HG02610 (cell line): ENCODE measurements at regions not wholly inside any gene's neighbourhood (a gene's known extent, or its start where the extent isn't known, plus 50 kb on each side); places are given as distances from the start of the nearest gene placed in this dataset.
"Not testable (repeated sequence)": the region's sequence is repeated elsewhere in the genome, so short reads cannot be mapped to it uniquely, and the experiment has no call there.

Source experiments
- ATAC-seq: cut with Tn5 transposase; IDR thresholded peaks from one replicate; pipeline ENCODE4 v1.9.1; 2021; ENCODE audit warnings: mild to moderate bottlenecking, moderate library complexity; ENCODE audit not compliant: unreplicated experiment

GRCh38 chr18:39340418-39340817 is 1774.8 kb upstream of the CELF4 start:
- ATAC-seq: no peak

DNA sequence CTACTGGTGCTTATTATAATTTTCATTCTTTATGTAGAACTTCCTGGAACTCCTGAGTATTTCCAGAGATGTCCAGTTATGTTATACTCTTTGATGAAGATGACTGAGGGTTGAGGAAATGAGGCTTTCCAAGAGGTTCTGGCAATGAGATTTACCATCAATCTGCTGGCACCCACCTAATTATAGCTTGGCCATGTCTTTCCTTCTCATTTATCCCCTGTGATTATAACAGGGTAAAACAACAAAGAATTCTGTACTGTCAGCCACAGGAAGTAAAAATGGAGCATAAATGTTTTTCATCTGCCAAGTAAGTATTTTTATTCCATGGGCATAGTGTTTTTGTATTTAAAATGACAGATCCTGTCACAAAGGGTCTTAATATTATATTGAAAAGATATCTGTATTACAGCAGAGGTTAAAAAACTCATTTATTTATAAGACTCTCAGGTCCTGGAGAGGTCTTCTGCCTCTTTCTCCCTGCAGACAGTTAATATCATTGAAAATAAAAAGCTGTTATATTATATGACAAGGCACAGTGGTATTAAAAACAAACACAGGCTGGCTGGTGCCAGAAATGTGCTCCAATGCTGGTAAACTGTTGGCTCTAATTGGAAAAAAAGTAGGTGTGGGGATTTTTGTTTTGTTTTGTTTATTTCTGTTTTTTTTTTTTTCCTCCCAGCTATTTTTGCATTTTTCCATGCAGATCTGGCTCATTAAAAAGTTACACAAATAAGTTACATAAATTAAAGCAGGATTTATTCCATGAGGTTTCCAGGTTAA is 1764.1 kb upstream of the CELF4 start:
- no peak for ATAC-seq

- no peak for ATAC-seq
Observed at GRCh38 chr18:39326772-39327171, 1761.2 kb upstream of the CELF4 start.

GRCh38 chr18:39325973-39326372 is 1760.4 kb upstream of the CELF4 start:
- no peak for ATAC-seq

GRCh38 chr18:39319141-39319540 is 1753.5 kb upstream of the CELF4 start:
- no peak for ATAC-seq

- no peak for ATAC-seq
Observed at GRCh38 chr18:39318462-39318861, 1752.9 kb upstream of the CELF4 start.

DNA sequence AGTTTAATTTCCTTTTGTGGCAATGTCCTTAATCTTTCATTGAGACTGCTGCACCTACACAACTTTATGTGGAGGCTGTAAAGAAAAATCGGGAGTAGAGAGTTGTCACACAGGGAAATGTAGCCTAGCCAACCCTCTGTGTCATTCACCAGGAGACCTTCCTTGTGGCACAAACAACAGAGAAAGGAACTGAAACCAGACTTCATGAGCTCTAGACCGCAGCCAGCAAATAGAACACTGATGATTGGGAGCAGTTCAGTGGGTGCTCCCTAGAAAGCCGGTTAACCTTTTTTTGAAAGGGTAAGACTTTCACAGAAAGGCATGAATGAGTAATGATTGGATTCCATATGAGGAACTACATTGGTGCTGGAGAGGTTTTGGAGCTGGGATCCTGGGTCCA is 1752.4 kb upstream of the CELF4 start:
- no peak for ATAC-seq

DNA sequence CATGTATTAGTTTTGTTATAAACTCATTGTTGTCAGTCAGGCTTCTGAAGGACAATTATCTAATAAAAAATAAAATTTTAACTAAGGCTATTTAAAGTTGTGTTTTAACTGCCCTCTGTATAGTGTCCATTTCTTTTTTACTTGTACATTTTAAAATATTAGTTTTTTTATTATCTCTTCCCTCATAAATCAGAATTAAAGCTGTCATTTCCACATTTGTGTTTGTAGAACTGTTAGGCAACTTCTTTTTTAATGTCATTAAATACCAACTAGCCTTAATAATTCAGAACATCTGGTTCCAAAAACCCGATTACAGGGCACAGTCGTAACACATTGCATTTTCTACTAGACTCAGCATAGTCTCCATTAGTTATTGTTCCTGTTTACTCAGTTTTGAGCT is 1749.0 kb upstream of the CELF4 start:
- ATAC-seq: no peak

GRCh38 chr18:39313992-39314391 is 1748.4 kb upstream of the CELF4 start:
- no peak for ATAC-seq

DNA sequence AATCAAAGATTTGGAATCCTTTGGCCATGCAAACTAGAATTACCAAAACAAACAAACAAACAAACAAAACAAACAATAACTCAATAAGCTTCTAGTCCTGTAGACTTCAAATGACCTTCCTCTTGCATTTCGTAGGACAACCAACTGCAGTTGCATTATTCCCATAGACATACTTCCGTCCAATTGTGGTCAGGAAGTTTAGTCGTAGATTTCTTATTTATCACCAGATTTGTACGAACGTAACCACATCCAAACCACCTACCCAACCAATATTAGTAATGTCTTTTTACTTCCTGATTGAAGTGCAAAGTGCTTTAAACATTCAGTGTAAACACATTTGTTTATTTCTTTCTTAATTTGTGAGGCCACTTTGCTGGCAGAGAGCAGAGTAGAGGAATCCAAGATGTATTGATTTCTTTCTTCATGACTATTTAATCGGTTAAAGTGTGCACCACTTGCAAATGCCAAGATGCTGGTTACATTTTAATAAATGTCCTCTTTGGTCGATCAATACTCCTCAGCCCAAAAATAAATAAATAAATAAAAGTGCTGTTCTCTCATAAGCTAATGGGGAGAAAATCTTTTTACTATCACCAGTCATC is 1745.6 kb upstream of the CELF4 start:
- no peak for ATAC-seq

DNA sequence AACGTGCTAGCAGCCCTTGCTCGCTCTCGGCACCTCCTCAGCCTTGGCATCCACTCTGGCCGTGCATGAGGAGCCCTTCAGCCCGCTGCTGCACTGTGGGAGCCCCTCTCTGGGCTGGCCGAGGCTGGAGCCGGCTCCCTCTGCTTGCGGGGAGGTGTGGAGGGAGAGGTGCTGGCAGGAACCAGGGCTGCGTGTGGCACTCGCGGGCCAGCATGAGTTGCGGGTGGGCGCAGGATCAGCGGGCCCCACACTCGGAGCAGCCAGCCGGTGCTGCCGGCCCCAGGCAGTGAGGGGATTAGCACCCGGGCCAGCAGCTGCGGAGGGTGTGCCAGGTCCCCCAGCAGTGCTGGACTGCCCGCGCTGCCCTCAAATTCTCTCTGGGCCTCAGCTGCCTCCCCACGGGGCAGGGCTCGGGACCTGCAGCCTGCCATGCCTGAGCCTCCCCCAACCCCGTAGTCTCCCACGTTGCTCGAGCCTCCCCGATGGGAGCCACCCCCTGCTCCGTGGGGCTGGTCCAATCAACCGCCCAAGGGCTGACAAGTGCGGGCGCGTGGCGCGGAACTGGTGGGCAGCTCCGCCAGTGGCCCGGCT is 1743.4 kb upstream of the CELF4 start:
- ATAC-seq: not testable (repeated sequence)

DNA sequence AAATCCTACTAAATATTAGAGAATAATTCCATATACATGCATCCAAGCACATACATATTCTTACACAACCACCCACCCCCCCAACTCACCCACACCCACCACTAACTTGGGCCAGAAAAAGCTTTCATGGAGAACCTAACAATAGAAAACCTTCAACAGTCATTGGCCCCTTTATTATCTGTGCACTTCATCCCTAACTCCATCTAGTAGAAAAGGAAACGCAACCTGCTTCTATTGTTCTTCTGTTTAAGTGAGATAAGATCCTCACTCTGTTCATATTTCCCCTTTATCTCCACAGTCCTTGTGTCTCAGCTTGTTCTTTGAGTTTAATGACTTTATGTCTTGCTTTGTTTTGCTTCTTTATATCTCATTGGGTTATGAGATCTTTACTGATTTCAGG is 1740.2 kb upstream of the CELF4 start:
- no peak for ATAC-seq

GRCh38 chr18:39302481-39302880 is 1736.9 kb upstream of the CELF4 start:
- ATAC-seq: no peak

DNA sequence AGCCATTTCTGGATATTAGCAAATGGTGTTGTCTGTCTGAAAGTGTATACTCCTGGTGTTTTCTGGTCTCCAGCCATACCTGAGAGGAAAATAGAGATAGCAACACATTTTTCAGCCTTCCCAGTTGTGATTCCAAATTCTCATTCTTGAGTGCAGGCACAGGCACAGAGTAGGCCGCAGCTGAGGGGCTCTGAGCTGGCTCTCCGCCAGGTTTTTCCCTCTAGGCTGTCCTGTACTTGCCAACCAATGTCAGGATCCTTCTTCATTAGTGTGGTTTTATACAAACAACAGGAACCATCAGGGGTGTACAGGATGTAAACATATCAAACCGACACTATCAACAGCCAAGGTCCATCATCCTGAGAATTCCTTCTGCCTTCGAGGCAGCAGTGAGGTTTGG is 1733.6 kb upstream of the CELF4 start:
- ATAC-seq: no peak

- ATAC-seq: no peak
Observed at GRCh38 chr18:39297225-39297624, 1731.6 kb upstream of the CELF4 start.

DNA sequence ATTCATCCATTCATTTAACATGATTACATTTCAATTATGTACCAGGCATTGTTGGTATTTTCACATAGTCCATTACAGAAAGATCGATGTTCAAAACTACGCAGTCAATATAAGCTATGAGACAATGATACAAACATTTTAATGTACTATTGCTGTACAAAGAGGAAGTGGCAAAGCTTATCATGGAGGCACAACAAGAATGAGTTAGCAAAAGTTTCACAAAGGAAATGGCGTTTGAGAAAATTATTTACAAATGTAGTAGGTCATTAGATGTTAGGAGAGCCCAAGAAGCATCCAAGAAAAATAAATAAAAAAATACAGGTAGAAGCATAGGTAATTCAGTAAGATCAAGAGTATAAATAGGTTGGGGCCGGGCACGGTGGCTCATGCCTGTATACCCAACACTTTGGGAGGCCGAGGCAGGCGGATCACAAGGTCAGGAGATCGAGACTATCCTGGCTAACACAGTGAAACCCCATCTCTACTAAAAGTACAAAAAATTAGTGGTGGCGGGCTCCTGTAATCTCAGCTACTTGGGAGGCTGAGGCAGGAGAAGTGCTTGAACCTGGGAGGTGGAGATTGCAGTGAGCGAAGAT is 1730.8 kb upstream of the CELF4 start:
- no peak for ATAC-seq

DNA sequence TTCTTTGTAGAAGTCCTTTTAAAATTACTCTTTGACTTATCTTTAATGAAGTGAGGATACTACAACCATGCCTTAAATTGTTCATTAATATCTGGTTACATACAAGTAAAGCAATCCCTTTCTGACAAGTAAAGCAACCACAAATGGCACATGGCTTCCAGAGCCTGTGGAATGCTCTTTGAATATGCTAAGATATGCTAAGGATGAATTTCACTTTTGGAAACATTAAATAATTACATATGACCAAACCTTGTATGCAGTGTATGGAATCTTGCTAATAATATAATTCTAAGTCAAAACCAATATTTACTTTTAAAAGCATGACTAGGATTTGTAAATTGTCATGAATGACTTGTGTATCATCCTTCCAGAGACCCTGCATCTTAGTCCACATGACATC is 1711.2 kb upstream of the CELF4 start:
- ATAC-seq: no peak

DNA sequence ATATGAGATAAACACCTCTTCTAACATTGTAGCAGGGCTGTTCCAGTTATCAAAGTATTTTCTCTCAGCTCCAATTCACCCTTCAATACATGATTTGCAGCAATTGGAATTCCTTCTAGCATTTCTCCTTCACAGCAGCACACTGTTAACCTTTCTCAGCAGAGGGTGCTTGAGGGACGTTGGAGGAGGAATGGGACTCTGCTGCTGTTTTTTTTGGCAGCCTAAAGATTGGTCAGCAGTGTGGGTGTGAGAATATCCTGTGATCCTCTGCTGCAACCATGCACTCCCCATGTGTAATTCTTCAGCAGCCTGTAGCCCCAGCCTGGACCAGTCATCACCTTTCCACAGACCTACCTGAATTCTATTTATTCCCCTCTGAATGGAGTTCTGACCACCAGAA is 1708.9 kb upstream of the CELF4 start:
- ATAC-seq: no peak

DNA sequence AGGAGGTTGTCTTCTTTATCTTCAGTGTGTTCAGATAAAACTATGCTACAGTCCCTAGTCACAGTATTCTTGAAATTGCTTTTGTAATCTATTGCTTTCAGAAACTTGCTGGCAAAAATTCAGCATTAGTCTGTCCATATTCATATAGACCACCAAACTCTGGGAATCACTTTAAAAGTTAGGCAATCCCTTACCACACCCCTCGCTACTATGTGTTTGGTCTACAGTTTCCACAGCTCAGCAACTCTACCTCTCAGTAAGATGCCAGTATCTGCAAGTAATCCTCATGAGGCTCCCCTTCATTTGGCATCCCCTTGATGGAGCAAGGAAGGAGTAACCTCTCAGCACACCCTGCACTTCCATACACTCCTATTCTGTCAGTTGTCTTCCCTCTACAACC is 1706.6 kb upstream of the CELF4 start:
- ATAC-seq: no peak

DNA sequence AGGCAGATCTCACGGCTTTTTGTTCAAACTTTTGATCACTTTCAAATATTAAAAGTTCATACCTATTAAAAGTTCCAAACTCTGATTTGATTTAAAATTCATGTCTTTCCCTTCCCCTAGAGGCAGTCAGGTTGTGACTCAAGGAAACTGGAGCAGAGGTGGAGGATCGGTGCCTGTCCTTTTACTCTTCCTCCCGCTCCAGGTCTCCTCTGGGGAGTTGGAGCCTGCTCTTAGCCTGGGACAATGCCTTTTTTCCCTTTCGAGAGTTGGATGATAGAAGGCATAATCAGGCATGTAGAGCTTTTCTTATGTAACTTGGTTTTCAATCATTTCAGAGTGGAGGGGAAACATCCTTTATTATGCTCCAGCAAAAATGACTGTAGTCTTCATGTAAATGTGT is 1706.1 kb upstream of the CELF4 start:
- ATAC-seq: no peak

- no peak for ATAC-seq
Observed at GRCh38 chr18:39260565-39260964, 1695.0 kb upstream of the CELF4 start.

- no peak for ATAC-seq
Observed at GRCh38 chr18:39259736-39260135, 1694.1 kb upstream of the CELF4 start.
